ENCODE measurements at regions not wholly inside any gene's neighbourhood (a gene's known extent, or its start where the extent isn't known, plus 50 kb on each side); places are given as distances from the start of the nearest gene placed in this dataset.

- no peak for DNase-seq (ENCODE audit: low read depth)
- in situ Hi-C loops (cut with HindIII; ENCODE audit: low sequenced_read_pairs) = no loop called here
- H3K4me3 ChIP-seq (ENCODE audit: low read depth, low read length) = no peak overlapping the region
- TF ChIP-seq CTCF (IDR thresholded peaks at IDR 0.05; ENCODE audit: low read depth, low read length, missing control alignments) = no peak
These were observed 847.0 kb downstream of the LRRTM4 start for GRCh38 chr2:76675212-76675611.

- in situ Hi-C loops (cut with HindIII; ENCODE audit: low sequenced_read_pairs) = no loop called here
- DNase-seq (ENCODE audit: low read depth) = no peak
- no peak overlapping the region for H3K4me3 ChIP-seq (ENCODE audit: low read depth, low read length)
- no peak for TF ChIP-seq CTCF (IDR thresholded peaks at IDR 0.05; ENCODE audit: low read depth, low read length, missing control alignments)
These were observed 849.4 kb downstream of the LRRTM4 start for GRCh38 chr2:76672798-76673197.

GRCh38 chr2:76669966-76670465 lies 852.2 kb downstream of the LRRTM4 start:
- in situ Hi-C loops (cut with HindIII; ENCODE audit: low sequenced_read_pairs) = no loop called here

GRCh38 chr2:76668279-76668678 lies 853.9 kb downstream of the LRRTM4 start:
- no peak for DNase-seq (ENCODE audit: low read depth)
- TF ChIP-seq CTCF (IDR thresholded peaks at IDR 0.05; ENCODE audit: low read depth, low read length, missing control alignments) = no peak
- in situ Hi-C loops (cut with HindIII; ENCODE audit: low sequenced_read_pairs) = no loop called here
- H3K4me3 ChIP-seq (ENCODE audit: low read depth, low read length) = no peak overlapping the region

More at GRCh38 chr2:76669966-76670465, 852.2 kb downstream of the LRRTM4 start:
- no peak for TF ChIP-seq CTCF (IDR thresholded peaks at IDR 0.05; ENCODE audit: low read depth, low read length, missing control alignments)
- DNase-seq (ENCODE audit: low read depth) = no peak
- H3K4me3 ChIP-seq (ENCODE audit: low read depth, low read length) = no peak overlapping the region

GRCh38 chr2:76667821-76668271 lies 854.3 kb downstream of the LRRTM4 start:
- H3K4me3 ChIP-seq (ENCODE audit: low read depth, low read length) = no peak overlapping the region
- no peak for DNase-seq (ENCODE audit: low read depth)
- in situ Hi-C loops (cut with HindIII; ENCODE audit: low sequenced_read_pairs) = no loop called here
- no peak for TF ChIP-seq CTCF (IDR thresholded peaks at IDR 0.05; ENCODE audit: low read depth, low read length, missing control alignments)

- TF ChIP-seq CTCF (IDR thresholded peaks at IDR 0.05; ENCODE audit: low read depth, low read length, missing control alignments) = no peak
- in situ Hi-C loops (cut with HindIII; ENCODE audit: low sequenced_read_pairs) = no loop called here
- DNase-seq (ENCODE audit: low read depth) = no peak
- H3K4me3 ChIP-seq (ENCODE audit: low read depth, low read length) = no peak overlapping the region
These were observed 880.0 kb downstream of the LRRTM4 start for GRCh38 chr2:76642129-76642528.

Data from astrocyte of the cerebellum (primary cell).